Neural cell (in vitro differentiated cells): ENCODE measurements at regions not wholly inside any gene's neighbourhood (a gene's known extent, or its start where the extent isn't known, plus 50 kb on each side); places are given as distances from the start of the nearest gene placed in this dataset.

ENCODE experiments used
- CTCF ChIP-seq: fragments of 450-650 bp; IDR thresholded peaks from 2 replicates; pipeline ENCODE4 v1.5.1; 2014; ENCODE audit warnings: antibody characterized with exemption, mild to moderate bottlenecking, moderate library complexity; ENCODE audit not compliant: poor library complexity, severe bottlenecking
- EP300 ChIP-seq: fragments of 450-650 bp; conservative IDR thresholded peaks from 2 replicates; pipeline ENCODE4 v1.6.1; 2014; ENCODE audit warnings: antibody characterized with exemption, mild to moderate bottlenecking, moderate library complexity; ENCODE audit not compliant: poor library complexity, severe bottlenecking
- EZH2 ChIP-seq: fragments of 200-600, 300-800 bp; shearing (Covaris generic), sonication (generic); IDR thresholded peaks from 2 replicates; pipeline ENCODE4 v1.6.1; 2014; ENCODE audit warnings: antibody characterized with exemption, low read length, borderline replicate concordance, mild to moderate bottlenecking; ENCODE audit not compliant: insufficient read depth, poor library complexity, severe bottlenecking
- MXI1 ChIP-seq: fragments of 450-650 bp; conservative IDR thresholded peaks from 2 replicates; pipeline ENCODE4 v1.6.1; 2014; ENCODE audit warnings: antibody characterized with exemption, mild to moderate bottlenecking; ENCODE audit not compliant: poor library complexity, severe bottlenecking
- POLR2AphosphoS5 ChIP-seq: IDR thresholded peaks from 2 replicates; pipeline ENCODE4 v1.6.1; 2012
- RAD21 ChIP-seq: fragments of 450-650 bp; conservative IDR thresholded peaks from 2 replicates; pipeline ENCODE4 v1.6.1; 2014; ENCODE audit warnings: antibody characterized with exemption, mild to moderate bottlenecking, moderate library complexity
- SMC3 ChIP-seq: fragments of 450-650 bp; conservative IDR thresholded peaks from 2 replicates; pipeline ENCODE4 v1.6.1; 2014; ENCODE audit warnings: antibody characterized with exemption, mild to moderate bottlenecking, moderate library complexity; ENCODE audit not compliant: poor library complexity
- TF ChIP-seq, protein P1 (sequence below): IDR thresholded peaks from 2 replicates; pipeline ENCODE4 v1.6.1; 2012; ENCODE audit warnings: borderline replicate concordance

- TF ChIP-seq EZH2 (no peak), CTCF (no peak), RAD21 (no peak), POLR2AphosphoS5 (no peak), SMC3 (no peak), MXI1 (no peak), EP300 (no peak)
- TF ChIP-seq, protein P1, sequence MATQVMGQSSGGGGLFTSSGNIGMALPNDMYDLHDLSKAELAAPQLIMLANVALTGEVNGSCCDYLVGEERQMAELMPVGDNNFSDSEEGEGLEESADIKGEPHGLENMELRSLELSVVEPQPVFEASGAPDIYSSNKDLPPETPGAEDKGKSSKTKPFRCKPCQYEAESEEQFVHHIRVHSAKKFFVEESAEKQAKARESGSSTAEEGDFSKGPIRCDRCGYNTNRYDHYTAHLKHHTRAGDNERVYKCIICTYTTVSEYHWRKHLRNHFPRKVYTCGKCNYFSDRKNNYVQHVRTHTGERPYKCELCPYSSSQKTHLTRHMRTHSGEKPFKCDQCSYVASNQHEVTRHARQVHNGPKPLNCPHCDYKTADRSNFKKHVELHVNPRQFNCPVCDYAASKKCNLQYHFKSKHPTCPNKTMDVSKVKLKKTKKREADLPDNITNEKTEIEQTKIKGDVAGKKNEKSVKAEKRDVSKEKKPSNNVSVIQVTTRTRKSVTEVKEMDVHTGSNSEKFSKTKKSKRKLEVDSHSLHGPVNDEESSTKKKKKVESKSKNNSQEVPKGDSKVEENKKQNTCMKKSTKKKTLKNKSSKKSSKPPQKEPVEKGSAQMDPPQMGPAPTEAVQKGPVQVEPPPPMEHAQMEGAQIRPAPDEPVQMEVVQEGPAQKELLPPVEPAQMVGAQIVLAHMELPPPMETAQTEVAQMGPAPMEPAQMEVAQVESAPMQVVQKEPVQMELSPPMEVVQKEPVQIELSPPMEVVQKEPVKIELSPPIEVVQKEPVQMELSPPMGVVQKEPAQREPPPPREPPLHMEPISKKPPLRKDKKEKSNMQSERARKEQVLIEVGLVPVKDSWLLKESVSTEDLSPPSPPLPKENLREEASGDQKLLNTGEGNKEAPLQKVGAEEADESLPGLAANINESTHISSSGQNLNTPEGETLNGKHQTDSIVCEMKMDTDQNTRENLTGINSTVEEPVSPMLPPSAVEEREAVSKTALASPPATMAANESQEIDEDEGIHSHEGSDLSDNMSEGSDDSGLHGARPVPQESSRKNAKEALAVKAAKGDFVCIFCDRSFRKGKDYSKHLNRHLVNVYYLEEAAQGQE, result no peak
These were observed 100.8 kb downstream of the OR2B2 start for GRCh38 chr6:27811451-27811772.
